ENCODE measurements at regions not wholly inside any gene's neighbourhood (a gene's known extent, or its start where the extent isn't known, plus 50 kb on each side); places are given as distances from the start of the nearest gene placed in this dataset.

GRCh38 chr7:106493041-106493731 lies 167.8 kb downstream of the CCDC71L start:
- no peaks in the 10 kb centered on the region for H3K4me1 ChIP-seq
- H3K36me3 ChIP-seq, result no peaks in the 10 kb centered on the region
- no peak overlapping the region for H3K27ac ChIP-seq
- H3K4me3 ChIP-seq, result no peak overlapping the region
- no peak for TF ChIP-seq POLR2A (IDR thresholded peaks at IDR 0.05)
- no peak for TF ChIP-seq CTCF (IDR thresholded peaks at IDR 0.05)
- ATAC-seq (no peak), DNase-seq (no peak)
- WGBS, 4 donors, result 55 to 69% (median 62%) methylated on average over 7 to 9 of the region's 9 CpGs
- intact Hi-C loops (cut with DNase I), result no loop called here
- peaks cover 0 to 5% (median 0%) of the 10 kb centered on the region in 12 donors for H3K9me3 ChIP-seq
- no peaks in the 10 kb centered on the region for H3K27me3 ChIP-seq

GRCh38 chr7:106488465-106488864 lies 172.5 kb downstream of the CCDC71L start:
- peaks cover 0 to 5% (median 0%) of the 10 kb centered on the region in 12 donors for H3K9me3 ChIP-seq
- H3K27me3 ChIP-seq, result no peaks in the 10 kb centered on the region
- TF ChIP-seq POLR2A (IDR thresholded peaks at IDR 0.05) (no peak), CTCF (IDR thresholded peaks at IDR 0.05) (no peak)
- intact Hi-C loops (cut with DNase I), result no loop called here
- WGBS, 4 donors, result 73 to 96% (median 82%) methylated on average over 5 of the region's 5 CpGs
- no peaks in the 10 kb centered on the region for H3K36me3 ChIP-seq
- H3K4me1 ChIP-seq, result peaks cover 0 to 15% (median 5%) of the 10 kb centered on the region in 12 donors
- DNase-seq, result no peak
- H3K27ac ChIP-seq, result no peak overlapping the region
- no peak for ATAC-seq
- no peak overlapping the region for H3K4me3 ChIP-seq

- Histone ChIP-seq H3K27ac (no peak overlapping the region), H3K36me3 (no peaks in the 10 kb centered on the region), H3K4me3 (no peak overlapping the region), H3K4me1 (peaks cover 0 to 15% (median 5%) of the 10 kb centered on the region in 12 donors), H3K9me3 (peaks cover 0 to 5% (median 0%) of the 10 kb centered on the region in 12 donors), H3K27me3 (no peaks in the 10 kb centered on the region)
- intact Hi-C loops (cut with DNase I), result no loop called here
- DNase-seq, result no peak
- TF ChIP-seq POLR2A (IDR thresholded peaks at IDR 0.05) (no peak), CTCF (IDR thresholded peaks at IDR 0.05) (no peak)
- ATAC-seq, result no peak
Measured at GRCh38 chr7:106487892-106488291, 173.1 kb downstream of the CCDC71L start.

- intact Hi-C loops (cut with DNase I), result no loop called here
- Histone ChIP-seq H3K27me3 (no peaks in the 10 kb centered on the region), H3K4me1 (peaks cover 0 to 15% (median 5%) of the 10 kb centered on the region in 12 donors), H3K36me3 (no peaks in the 10 kb centered on the region), H3K9me3 (peaks cover 0 to 5% (median 0%) of the 10 kb centered on the region in 12 donors), H3K27ac (no peak overlapping the region), H3K4me3 (no peak overlapping the region)
- no peak for TF ChIP-seq CTCF (IDR thresholded peaks at IDR 0.05)
- no peak for TF ChIP-seq POLR2A (IDR thresholded peaks at IDR 0.05)
- 81 to 89% (median 86%) methylated on average over 3 of the region's 3 CpGs for WGBS, 4 donors
- ATAC-seq, result no peak
- no peak for DNase-seq
Measured at GRCh38 chr7:106486331-106486730, 174.6 kb downstream of the CCDC71L start.
